HG03097 (cell line): ENCODE measurements at regions not wholly inside any gene's neighbourhood (a gene's known extent, or its start where the extent isn't known, plus 50 kb on each side); places are given as distances from the start of the nearest gene placed in this dataset.
"Not testable (repeated sequence)": the region's sequence is repeated elsewhere in the genome, so short reads cannot be mapped to it uniquely, and the experiment has no call there.

Source experiments
- ATAC-seq: cut with Tn5 transposase; IDR thresholded peaks from one replicate; pipeline ENCODE4 v1.9.1; 2021; ENCODE audit not compliant: unreplicated experiment, low FRiP score

GRCh38 chr10:2813693-2814092 lies 253.7 kb upstream of the PFKP start:
- no peak for ATAC-seq

- ATAC-seq = no peak
These were observed 254.1 kb upstream of the PFKP start for GRCh38 chr10:2813286-2813685.

- no peak for ATAC-seq
These were observed 254.7 kb upstream of the PFKP start for GRCh38 chr10:2812631-2813030.

GRCh38 chr10:2800178-2800577 lies 267.2 kb upstream of the PFKP start:
- no peak for ATAC-seq

GRCh38 chr10:2798336-2799022 lies 268.9 kb upstream of the PFKP start:
- ATAC-seq = no peak

- ATAC-seq = peak; percentile 91
These were observed 275.4 kb upstream of the PFKP start for GRCh38 chr10:2791774-2792443.

GRCh38 chr10:2790396-2791188 lies 276.8 kb upstream of the PFKP start:
- no peak for ATAC-seq

GRCh38 chr10:2786251-2786650 lies 281.1 kb upstream of the PFKP start:
- no peak for ATAC-seq

GRCh38 chr10:2784766-2785165 lies 282.6 kb upstream of the PFKP start:
- no peak for ATAC-seq

GRCh38 chr10:2782950-2783349 lies 284.4 kb upstream of the PFKP start:
- no peak for ATAC-seq

GRCh38 chr10:2782265-2782664 lies 285.1 kb upstream of the PFKP start:
- no peak for ATAC-seq

- ATAC-seq = no peak
These were observed 289.5 kb upstream of the PFKP start for GRCh38 chr10:2777666-2778355.

- no peak for ATAC-seq
These were observed 294.3 kb upstream of the PFKP start for GRCh38 chr10:2772816-2773631.

- ATAC-seq = no peak
These were observed 295.2 kb upstream of the PFKP start for GRCh38 chr10:2772135-2772534.

- ATAC-seq = not testable (repeated sequence)
These were observed 300.1 kb upstream of the PFKP start for GRCh38 chr10:2767293-2767692.

- ATAC-seq = no peak
These were observed 305.4 kb upstream of the PFKP start for GRCh38 chr10:2761971-2762370.

- no peak for ATAC-seq
These were observed 306.0 kb upstream of the PFKP start for GRCh38 chr10:2761311-2761710.

- no peak for ATAC-seq
These were observed 306.6 kb upstream of the PFKP start for GRCh38 chr10:2760736-2761135.

- ATAC-seq = no peak
These were observed 308.1 kb upstream of the PFKP start for GRCh38 chr10:2759233-2759632.

GRCh38 chr10:2754943-2755342 lies 312.4 kb upstream of the PFKP start:
- ATAC-seq = no peak
